HEK293T (cell line): ENCODE measurements at regions not wholly inside any gene's neighbourhood (a gene's known extent, or its start where the extent isn't known, plus 50 kb on each side); places are given as distances from the start of the nearest gene placed in this dataset.

Experiments used
- CTCF ChIA-PET: fragments of 350-600 bp; formaldehyde crosslinking; extraction: SDS; loops from one replicate; lab custom pipeline; 2021; ENCODE audit warnings: antibody characterized with exemption, inconsistent platforms; lab: Yijun Ruan, JAX
- POLR2A ChIA-PET: fragments of 350-600 bp; formaldehyde crosslinking; extraction: SDS; loops from one replicate; lab custom pipeline; 2020; ENCODE audit warnings: antibody characterized with exemption, inconsistent platforms; lab: Yijun Ruan, JAX
- DNase-seq: peaks from one replicate; pipeline ENCODE4 v3.0.0; 2012; ENCODE audit warnings: mixed read lengths; ENCODE audit errors: extremely low spot score
- ARNT ChIP-seq: fragments of 450-650 bp; IDR thresholded peaks from 2 replicates; pipeline ENCODE4 v1.6.1; 2017; ENCODE audit warnings: mild to moderate bottlenecking
- BHLHE40 ChIP-seq: fragments of 450-650 bp; IDR thresholded peaks from 2 replicates; pipeline ENCODE4 v1.6.1; 2016; ENCODE audit warnings: mild to moderate bottlenecking, moderate library complexity, borderline replicate concordance
- CTBP1 ChIP-seq: fragments of 450-650 bp; IDR thresholded peaks from 2 replicates; pipeline ENCODE4 v1.6.1; 2016; ENCODE audit warnings: borderline replicate concordance
- ELF4 ChIP-seq: fragments of 450-650 bp; IDR thresholded peaks from 2 replicates; pipeline ENCODE4 v1.6.1; 2017; ENCODE audit warnings: antibody characterized with exemption
- FOXA1 ChIP-seq: fragments of 450-650 bp; IDR thresholded peaks from 2 replicates; pipeline ENCODE4 v1.6.1; 2016; ENCODE audit warnings: mild to moderate bottlenecking
- FOXK2 ChIP-seq: fragments of 450-650 bp; IDR thresholded peaks from 2 replicates; pipeline ENCODE4 v1.6.1; 2016; ENCODE audit warnings: mild to moderate bottlenecking
- FOXM1 ChIP-seq: fragments of 450-650 bp; IDR thresholded peaks from 2 replicates; pipeline ENCODE4 v1.6.1; 2017; ENCODE audit warnings: mild to moderate bottlenecking, borderline replicate concordance
- HDGF ChIP-seq: fragments of 450-650 bp; IDR thresholded peaks from 2 replicates; pipeline ENCODE4 v1.6.1; 2017; ENCODE audit warnings: antibody characterized with exemption, borderline replicate concordance
- L3MBTL2 ChIP-seq: fragments of 450-650 bp; conservative IDR thresholded peaks from 2 replicates; pipeline ENCODE4 v1.6.1; 2016; ENCODE audit warnings: mild to moderate bottlenecking
- LEF1 ChIP-seq: fragments of 450-650 bp; IDR thresholded peaks from 2 replicates; pipeline ENCODE4 v1.6.1; 2017; ENCODE audit warnings: mild to moderate bottlenecking, borderline replicate concordance
- NFRKB ChIP-seq: fragments of 450-650 bp; IDR thresholded peaks from 2 replicates; pipeline ENCODE4 v1.6.1; 2016; ENCODE audit warnings: mild to moderate bottlenecking, moderate library complexity
- PKNOX1 ChIP-seq: fragments of 450-650 bp; IDR thresholded peaks from 2 replicates; pipeline ENCODE4 v1.6.1; 2016
- SP1 ChIP-seq: fragments of 450-650 bp; IDR thresholded peaks from 2 replicates; pipeline ENCODE4 v1.6.1; 2017
- SUZ12 ChIP-seq: fragments of 450-650 bp; IDR thresholded peaks from 2 replicates; pipeline ENCODE4 v1.6.1; 2016; ENCODE audit warnings: mild to moderate bottlenecking
- TARDBP ChIP-seq: fragments of 450-650 bp; IDR thresholded peaks from 2 replicates; pipeline ENCODE4 v1.6.1; 2016
- ZNF384 ChIP-seq: fragments of 450-650 bp; IDR thresholded peaks from 2 replicates; pipeline ENCODE4 v1.6.1; 2016

- TF ChIP-seq HDGF, result no peak
- no peak for TF ChIP-seq PKNOX1
- TF ChIP-seq BHLHE40, result no peak
- TF ChIP-seq FOXA1, result no peak
- TF ChIP-seq NFRKB, result no peak
- TF ChIP-seq LEF1, result no peak
- no peak for TF ChIP-seq SUZ12
- no peak for TF ChIP-seq TARDBP
- no peak for TF ChIP-seq ELF4
- no peak for TF ChIP-seq CTBP1
- TF ChIP-seq ZNF384, result no peak
- no peak for TF ChIP-seq SP1
- no peak for TF ChIP-seq ARNT
- no peak for TF ChIP-seq FOXM1
- no peak for TF ChIP-seq FOXK2
- TF ChIP-seq L3MBTL2, result no peak
- no peak for DNase-seq
- ChIA-PET POLR2A (no interaction called here), CTCF (no interaction called here)
Observed at GRCh38 chr4:128549636-128550035, 259.9 kb upstream of the JADE1 start.

GRCh38 chr4:128548381-128548780, 260.8 kb upstream of the PGRMC2 start:
- DNase-seq, result no peak
- TF ChIP-seq ZNF384 (no peak), LEF1 (no peak), SP1 (no peak), CTBP1 (no peak), ARNT (no peak), SUZ12 (no peak), L3MBTL2 (no peak), FOXK2 (no peak), TARDBP (no peak), ELF4 (no peak), HDGF (no peak), NFRKB (no peak), FOXM1 (no peak), FOXA1 (no peak)
- POLR2A ChIA-PET, result no interaction called here
- CTCF ChIA-PET, result no interaction called here

- CTCF ChIA-PET, result no interaction called here
- POLR2A ChIA-PET, result interaction anchor here (0.9 to 1.2 kb wide), 2 partner anchors 8 to 9 kb away, joined by 3 to 7 read pairs; no protein-coding TSS in a partner anchor
Observed at GRCh38 chr4:128544272-128544671, 256.7 kb upstream of the PGRMC2 start.

DNA sequence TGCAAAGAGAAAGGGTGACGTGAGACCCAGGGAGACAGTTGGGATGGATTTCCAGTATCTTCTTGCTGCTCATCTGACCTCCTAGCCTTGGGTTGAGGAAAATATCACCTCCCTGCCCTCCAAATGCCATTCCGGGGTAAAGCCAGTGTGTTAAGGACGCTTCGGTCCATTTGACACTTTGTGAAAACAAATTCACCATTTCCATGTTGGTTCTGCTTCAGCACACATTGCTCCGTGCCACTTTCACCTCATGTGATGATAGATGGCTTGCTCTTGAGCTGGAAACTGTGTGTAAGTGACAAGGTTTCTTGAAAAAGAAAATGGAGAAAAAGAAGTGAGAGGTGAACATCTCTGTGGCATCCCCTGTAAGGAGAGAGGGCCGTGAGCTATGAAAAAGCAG, 256.1 kb upstream of the PGRMC2 start:
- ChIA-PET POLR2A (interaction anchor here (0.9 kb wide), 1 partner anchor 9 kb away, joined by 3 read pairs; no protein-coding TSS in a partner anchor), CTCF (no interaction called here)
- TF ChIP-seq ELF4, result no peak
- TF ChIP-seq CTBP1, result no peak
- TF ChIP-seq PKNOX1, result no peak
- no peak for TF ChIP-seq FOXM1
- no peak for TF ChIP-seq HDGF
- TF ChIP-seq L3MBTL2, result no peak
- TF ChIP-seq ARNT, result no peak
- TF ChIP-seq ZNF384, result no peak
- TF ChIP-seq BHLHE40, result no peak
- no peak for TF ChIP-seq TARDBP
- no peak for TF ChIP-seq NFRKB
- TF ChIP-seq FOXK2, result no peak
- no peak for TF ChIP-seq SUZ12
- DNase-seq, result no peak

More at GRCh38 chr4:128544272-128544671, 256.7 kb upstream of the PGRMC2 start:
- no peak for DNase-seq
- no peak for TF ChIP-seq PKNOX1
- TF ChIP-seq FOXM1, result no peak
- no peak for TF ChIP-seq BHLHE40
- no peak for TF ChIP-seq SP1
- TF ChIP-seq L3MBTL2, result no peak
- TF ChIP-seq SUZ12, result no peak
- no peak for TF ChIP-seq FOXA1
- no peak for TF ChIP-seq ARNT
- no peak for TF ChIP-seq CTBP1

- POLR2A ChIA-PET, result interaction anchor here (1.7 kb wide), 1 partner anchor 11 kb away, joined by 3 read pairs; no protein-coding TSS in a partner anchor
- CTCF ChIA-PET, result interaction anchor here (0.5 kb wide), 1 partner anchor 492 kb away, joined by 3 read pairs; no protein-coding TSS in a partner anchor
- no peak for TF ChIP-seq SP1
- no peak for DNase-seq
Observed at GRCh38 chr4:128542047-128542446, 254.4 kb upstream of the PGRMC2 start.

GRCh38 chr4:128540122-128540521, 252.5 kb upstream of the PGRMC2 start:
- no peak for TF ChIP-seq CTBP1
- no peak for TF ChIP-seq ARNT
- TF ChIP-seq NFRKB, result no peak
- TF ChIP-seq BHLHE40, result no peak
- TF ChIP-seq FOXM1, result no peak
- TF ChIP-seq L3MBTL2, result no peak
- TF ChIP-seq LEF1, result no peak
- no peak for TF ChIP-seq TARDBP
- no peak for TF ChIP-seq FOXK2
- TF ChIP-seq PKNOX1, result no peak
- TF ChIP-seq ZNF384, result no peak
- no peak for TF ChIP-seq SP1
- TF ChIP-seq FOXA1, result no peak
- no peak for TF ChIP-seq ELF4
- TF ChIP-seq HDGF, result no peak
- no peak for TF ChIP-seq SUZ12
- CTCF ChIA-PET, result no interaction called here
- POLR2A ChIA-PET, result no interaction called here

More at GRCh38 chr4:128540122-128540521, 252.5 kb upstream of the PGRMC2 start:
- DNase-seq, result no peak
